Liver (tissue), 3 donors: ENCODE measurements at regions not wholly inside any gene's neighbourhood (a gene's known extent, or its start where the extent isn't known, plus 50 kb on each side); places are given as distances from the start of the nearest gene placed in this dataset.

ENCODE experiments used
- JUND ChIP-seq, 2 donors: IDR thresholded peaks; 2 replicates each; pipeline ENCODE4 v1.6.1; 2016; ENCODE audit warnings: antibody characterized with exemption in 2 of 2
- TF ChIP-seq, protein P1 (sequence below): fragments of 150-350 bp; IDR thresholded peaks from 2 replicates; pipeline ENCODE4 v1.5.1; 2017; ENCODE audit warnings: improper control_type of control experiment, low read depth, low read length; ENCODE audit not compliant: missing input control
- donor health status: healthy.
- donor health status: healthy.

DNA sequence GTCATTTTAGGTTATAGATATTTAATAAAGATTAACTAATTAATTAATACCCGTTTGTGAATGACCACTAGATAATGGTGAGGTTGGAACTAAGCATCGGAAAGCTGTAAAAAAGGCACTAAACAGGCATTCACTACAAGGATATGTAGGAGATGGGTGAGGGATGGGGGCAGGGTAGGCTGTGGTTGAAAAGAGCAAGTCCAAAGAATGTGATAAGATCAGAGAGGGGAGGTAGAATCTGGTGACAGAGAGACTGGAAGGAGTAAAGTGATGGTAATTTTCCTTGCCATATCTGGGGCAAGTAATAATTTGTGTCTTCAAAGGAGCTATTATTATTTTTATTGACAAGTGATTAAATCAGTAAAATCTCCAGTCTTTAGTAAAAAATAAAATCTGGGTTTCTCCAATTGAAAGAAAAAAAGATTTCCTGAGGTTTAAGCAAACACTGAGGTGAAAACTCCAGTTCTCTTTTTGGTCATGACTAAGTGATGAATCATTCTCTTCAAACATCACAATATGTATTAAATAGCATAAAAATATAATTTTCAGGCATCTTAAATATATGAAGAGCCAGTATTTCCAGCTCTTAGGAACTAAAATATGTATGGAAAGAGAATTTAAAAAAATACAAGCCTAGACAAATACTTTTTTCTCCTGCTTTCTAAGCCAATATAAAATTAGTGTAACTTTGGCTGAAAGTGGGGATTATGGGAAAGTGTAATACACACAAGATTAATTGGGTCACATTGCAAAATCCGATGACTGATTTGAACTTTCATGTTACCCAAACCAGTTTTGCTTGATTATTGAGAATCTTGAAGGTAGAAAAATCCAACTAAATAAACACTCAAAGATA, 259.1 kb upstream of the RBMS1 start:
- TF ChIP-seq, protein P1, sequence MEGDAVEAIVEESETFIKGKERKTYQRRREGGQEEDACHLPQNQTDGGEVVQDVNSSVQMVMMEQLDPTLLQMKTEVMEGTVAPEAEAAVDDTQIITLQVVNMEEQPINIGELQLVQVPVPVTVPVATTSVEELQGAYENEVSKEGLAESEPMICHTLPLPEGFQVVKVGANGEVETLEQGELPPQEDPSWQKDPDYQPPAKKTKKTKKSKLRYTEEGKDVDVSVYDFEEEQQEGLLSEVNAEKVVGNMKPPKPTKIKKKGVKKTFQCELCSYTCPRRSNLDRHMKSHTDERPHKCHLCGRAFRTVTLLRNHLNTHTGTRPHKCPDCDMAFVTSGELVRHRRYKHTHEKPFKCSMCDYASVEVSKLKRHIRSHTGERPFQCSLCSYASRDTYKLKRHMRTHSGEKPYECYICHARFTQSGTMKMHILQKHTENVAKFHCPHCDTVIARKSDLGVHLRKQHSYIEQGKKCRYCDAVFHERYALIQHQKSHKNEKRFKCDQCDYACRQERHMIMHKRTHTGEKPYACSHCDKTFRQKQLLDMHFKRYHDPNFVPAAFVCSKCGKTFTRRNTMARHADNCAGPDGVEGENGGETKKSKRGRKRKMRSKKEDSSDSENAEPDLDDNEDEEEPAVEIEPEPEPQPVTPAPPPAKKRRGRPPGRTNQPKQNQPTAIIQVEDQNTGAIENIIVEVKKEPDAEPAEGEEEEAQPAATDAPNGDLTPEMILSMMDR = no peak
- TF ChIP-seq JUND (IDR thresholded peaks at IDR 0.05) = no peak
